HG03095 (cell line): ENCODE measurements at regions not wholly inside any gene's neighbourhood (a gene's known extent, or its start where the extent isn't known, plus 50 kb on each side); places are given as distances from the start of the nearest gene placed in this dataset.

Source experiments
- ATAC-seq: cut with Tn5 transposase; IDR thresholded peaks from one replicate; pipeline ENCODE4 v1.9.1; 2021; ENCODE audit warnings: moderate library complexity; ENCODE audit not compliant: unreplicated experiment

GRCh38 chr9:84173961-84174360 is 166.6 kb downstream of the SLC28A3 start:
- no peak for ATAC-seq

GRCh38 chr9:84174486-84174885 is 166.1 kb downstream of the SLC28A3 start:
- ATAC-seq = no peak

- no peak for ATAC-seq
Measured at GRCh38 chr9:84177407-84177806, 163.2 kb downstream of the SLC28A3 start.

- no peak for ATAC-seq
Measured at GRCh38 chr9:84179531-84179930, 161.0 kb downstream of the SLC28A3 start.

- ATAC-seq = no peak
Measured at GRCh38 chr9:84187090-84187489, 153.5 kb downstream of the SLC28A3 start.

GRCh38 chr9:84189904-84190303 is 150.7 kb downstream of the SLC28A3 start:
- ATAC-seq = no peak

GRCh38 chr9:84190411-84190810 is 150.1 kb downstream of the SLC28A3 start:
- ATAC-seq = no peak

GRCh38 chr9:84206801-84207370 is 133.7 kb downstream of the SLC28A3 start:
- ATAC-seq = no peak

GRCh38 chr9:84207491-84207951 is 133.0 kb downstream of the SLC28A3 start:
- ATAC-seq = no peak

- ATAC-seq = no peak
Measured at GRCh38 chr9:84212246-84212645, 128.3 kb downstream of the SLC28A3 start.

- ATAC-seq = no peak
Measured at GRCh38 chr9:84212982-84213381, 127.6 kb downstream of the SLC28A3 start.

GRCh38 chr9:84216151-84216550 is 124.4 kb downstream of the SLC28A3 start:
- no peak for ATAC-seq

GRCh38 chr9:84218322-84218721 is 122.2 kb downstream of the SLC28A3 start:
- no peak for ATAC-seq

- no peak for ATAC-seq
Measured at GRCh38 chr9:84224246-84224645, 116.3 kb downstream of the SLC28A3 start.
